HG03095 (cell line): ENCODE measurements at regions not wholly inside any gene's neighbourhood (a gene's known extent, or its start where the extent isn't known, plus 50 kb on each side); places are given as distances from the start of the nearest gene placed in this dataset.

ENCODE experiments used
- ATAC-seq: cut with Tn5 transposase; IDR thresholded peaks from one replicate; pipeline ENCODE4 v1.9.1; 2021; ENCODE audit warnings: moderate library complexity; ENCODE audit not compliant: unreplicated experiment

- ATAC-seq, result no peak
These were observed 237.8 kb upstream of the SP8 start for GRCh38 chr7:21024485-21024867.

- ATAC-seq, result no peak
These were observed 241.5 kb upstream of the SP8 start for GRCh38 chr7:21028186-21028585.

GRCh38 chr7:21028599-21028998 is 241.9 kb upstream of the SP8 start:
- no peak for ATAC-seq

GRCh38 chr7:21029006-21029405 is 242.3 kb upstream of the SP8 start:
- ATAC-seq, result no peak

- ATAC-seq, result no peak
These were observed 243.7 kb upstream of the SP8 start for GRCh38 chr7:21030237-21030871.

- no peak for ATAC-seq
These were observed 254.6 kb upstream of the SP8 start for GRCh38 chr7:21041252-21041651.

- ATAC-seq, result no peak
These were observed 255.0 kb upstream of the SP8 start for GRCh38 chr7:21041666-21042065.

- ATAC-seq, result no peak
These were observed 257.7 kb upstream of the SP8 start for GRCh38 chr7:21044384-21044783.

GRCh38 chr7:21044913-21045568 is 258.4 kb upstream of the SP8 start:
- ATAC-seq, result no peak

- ATAC-seq, result no peak
These were observed 265.2 kb upstream of the SP8 start for GRCh38 chr7:21051865-21052264.

GRCh38 chr7:21054427-21055112 is 267.9 kb upstream of the SP8 start:
- no peak for ATAC-seq

GRCh38 chr7:21059069-21059468 is 272.4 kb upstream of the SP8 start:
- no peak for ATAC-seq

GRCh38 chr7:21063106-21063505 is 276.4 kb upstream of the SP8 start:
- ATAC-seq, result no peak

GRCh38 chr7:21064698-21065648 is 278.3 kb upstream of the SP8 start:
- ATAC-seq, result no peak

- ATAC-seq, result no peak
These were observed 279.5 kb upstream of the SP8 start for GRCh38 chr7:21066221-21066620.

- ATAC-seq, result no peak
These were observed 280.5 kb upstream of the SP8 start for GRCh38 chr7:21067216-21067615.

- ATAC-seq, result no peak
These were observed 283.9 kb upstream of the SP8 start for GRCh38 chr7:21070571-21071090.

GRCh38 chr7:21071561-21072501 is 285.1 kb upstream of the SP8 start:
- ATAC-seq, result no peak

- ATAC-seq, result no peak
These were observed 289.4 kb upstream of the SP8 start for GRCh38 chr7:21076054-21076453.

GRCh38 chr7:21076574-21076973 is 289.9 kb upstream of the SP8 start:
- no peak for ATAC-seq
